Activated naive CD4-positive, alpha-beta T cell treated with anti-CD3 and anti-CD28 coated beads, Interleukin-2, amount 50 U/mL, for 72 hours (primary cell): ENCODE measurements at regions not wholly inside any gene's neighbourhood (a gene's known extent, or its start where the extent isn't known, plus 50 kb on each side); places are given as distances from the start of the nearest gene placed in this dataset.
"Not testable (repeated sequence)": the region's sequence is repeated elsewhere in the genome, so short reads cannot be mapped to it uniquely, and the experiment has no call there.

Source experiments
- ATAC-seq, 2 donors: fragments of 150-1000 bp; cut with Tn5 transposase; 2 replicates each; pipeline ENCODE4 v1.10.0; 2021; ENCODE audit warnings: mild to moderate bottlenecking in 2 of 2, moderate library complexity in 2 of 2
- DNase-seq, 2 donors: peaks; one replicate each; pipeline ENCODE4 v3.0.0; 2021 to 2022; ENCODE audit warnings: low spot score in 2 of 2
- H3K27ac Mint-ChIP-seq, 2 donors: one replicate each; pipeline ENCODE4 v1.8.0; 2022; ENCODE audit warnings: mild to moderate bottlenecking in 2 of 2, mixed read lengths in 2 of 2
- H3K36me3 Mint-ChIP-seq, 2 donors: one replicate each; pipeline ENCODE4 v1.8.0; 2022; ENCODE audit warnings: mixed read lengths in 2 of 2
- H3K9me3 Mint-ChIP-seq, 2 donors: one replicate each; pipeline ENCODE4 v1.8.0; 2022; ENCODE audit warnings: mixed read lengths in 2 of 2

- not testable (repeated sequence) for H3K27ac Mint-ChIP-seq, ATAC-seq, H3K9me3 Mint-ChIP-seq, DNase-seq, H3K36me3 Mint-ChIP-seq
Observed at GRCh38 chr13:52324831-52325230, 81.1 kb downstream of the THSD1 start.

- no peak for DNase-seq
Observed at GRCh38 chr13:52319876-52320275, 86.1 kb downstream of the THSD1 start.

GRCh38 chr13:52309833-52310232, 96.1 kb downstream of the THSD1 start:
- not testable (repeated sequence) for DNase-seq, ATAC-seq, H3K27ac Mint-ChIP-seq, H3K36me3 Mint-ChIP-seq
- peaks cover 11 to 14% of the 10 kb centered on the region in 2 donors for H3K9me3 Mint-ChIP-seq

More at GRCh38 chr13:52319876-52320275, 86.1 kb downstream of the THSD1 start:
- H3K36me3 Mint-ChIP-seq: no peaks in the 10 kb centered on the region
- no peak for ATAC-seq
- H3K27ac Mint-ChIP-seq: no peak overlapping the region
- H3K9me3 Mint-ChIP-seq: no peaks in the 10 kb centered on the region

- not testable (repeated sequence) for ATAC-seq, H3K27ac Mint-ChIP-seq, H3K36me3 Mint-ChIP-seq, DNase-seq
- peaks cover 11% of the 10 kb centered on the region in 2 donors for H3K9me3 Mint-ChIP-seq
Observed at GRCh38 chr13:52306336-52306735, 99.6 kb downstream of the THSD1 start.

- not testable (repeated sequence) for H3K9me3 Mint-ChIP-seq, H3K27ac Mint-ChIP-seq, DNase-seq, ATAC-seq, H3K36me3 Mint-ChIP-seq
Observed at GRCh38 chr13:52303098-52303497, 102.9 kb downstream of the THSD1 start.

GRCh38 chr13:52302688-52303087, 103.3 kb downstream of the THSD1 start:
- not testable (repeated sequence) for H3K27ac Mint-ChIP-seq, ATAC-seq, H3K36me3 Mint-ChIP-seq, H3K9me3 Mint-ChIP-seq, DNase-seq

- not testable (repeated sequence) for DNase-seq, H3K36me3 Mint-ChIP-seq, ATAC-seq, H3K9me3 Mint-ChIP-seq, H3K27ac Mint-ChIP-seq
Observed at GRCh38 chr13:52301810-52302400, 104.1 kb downstream of the THSD1 start.

GRCh38 chr13:52298079-52298661, 107.8 kb downstream of the THSD1 start:
- H3K36me3 Mint-ChIP-seq, H3K27ac Mint-ChIP-seq, ATAC-seq, H3K9me3 Mint-ChIP-seq, DNase-seq: not testable (repeated sequence)

- not testable (repeated sequence) for H3K27ac Mint-ChIP-seq, DNase-seq, H3K36me3 Mint-ChIP-seq, H3K9me3 Mint-ChIP-seq, ATAC-seq
Observed at GRCh38 chr13:52288891-52289290, 117.1 kb downstream of the THSD1 start.

GRCh38 chr13:52281387-52281786, 122.0 kb upstream of the NEK3 start:
- H3K27ac Mint-ChIP-seq, DNase-seq, ATAC-seq, H3K9me3 Mint-ChIP-seq, H3K36me3 Mint-ChIP-seq: not testable (repeated sequence)

- DNase-seq, H3K9me3 Mint-ChIP-seq, H3K36me3 Mint-ChIP-seq, H3K27ac Mint-ChIP-seq, ATAC-seq: not testable (repeated sequence)
Observed at GRCh38 chr13:52279408-52279807, 120.0 kb upstream of the NEK3 start.

GRCh38 chr13:52254299-52254698, 94.9 kb upstream of the NEK3 start:
- not testable (repeated sequence) for H3K9me3 Mint-ChIP-seq, H3K36me3 Mint-ChIP-seq, H3K27ac Mint-ChIP-seq, DNase-seq, ATAC-seq

GRCh38 chr13:52240752-52241151, 81.4 kb upstream of the NEK3 start:
- DNase-seq, ATAC-seq, H3K27ac Mint-ChIP-seq, H3K9me3 Mint-ChIP-seq, H3K36me3 Mint-ChIP-seq: not testable (repeated sequence)

- H3K27ac Mint-ChIP-seq, H3K36me3 Mint-ChIP-seq, H3K9me3 Mint-ChIP-seq: not testable (repeated sequence)
- ATAC-seq: peak; percentile 82
- DNase-seq: peak in 1 of 2 donors; percentile 60
Observed at GRCh38 chr13:52235900-52236595, 76.7 kb upstream of the NEK3 start.

- not testable (repeated sequence) for H3K36me3 Mint-ChIP-seq, H3K9me3 Mint-ChIP-seq, H3K27ac Mint-ChIP-seq, DNase-seq, ATAC-seq
Observed at GRCh38 chr13:52234928-52235327, 75.5 kb upstream of the NEK3 start.

- H3K36me3 Mint-ChIP-seq, H3K27ac Mint-ChIP-seq, ATAC-seq, H3K9me3 Mint-ChIP-seq, DNase-seq: not testable (repeated sequence)
Observed at GRCh38 chr13:52223063-52223462, 63.7 kb upstream of the NEK3 start.

- not testable (repeated sequence) for DNase-seq, H3K36me3 Mint-ChIP-seq, ATAC-seq, H3K9me3 Mint-ChIP-seq, H3K27ac Mint-ChIP-seq
Observed at GRCh38 chr13:52213920-52214319, 54.5 kb upstream of the NEK3 start.
